Fibroblast of lung (primary cell): ENCODE measurements at regions not wholly inside any gene's neighbourhood (a gene's known extent, or its start where the extent isn't known, plus 50 kb on each side); places are given as distances from the start of the nearest gene placed in this dataset.

Experiments used
- EZH2 ChIP-seq: IDR thresholded peaks from 2 replicates; pipeline ENCODE4 v1.5.1; 2012; ENCODE audit warnings: low read length, control low read depth, mild to moderate bottlenecking; ENCODE audit errors: missing control alignments
- TF ChIP-seq, protein P1 (sequence below), 2 donors: IDR thresholded peaks in 1 of 2; conservative IDR thresholded peaks in 1 of 2; 1 replicate in 1 of 2; 2 replicates in 1 of 2; pipeline ENCODE4 v1.5.1; 2011 to 2012; ENCODE audit warnings: low read length in 2 of 2, control low read depth in 1 of 2, inconsistent platforms in 1 of 2, low read depth in 1 of 2, mild to moderate bottlenecking in 1 of 2

DNA sequence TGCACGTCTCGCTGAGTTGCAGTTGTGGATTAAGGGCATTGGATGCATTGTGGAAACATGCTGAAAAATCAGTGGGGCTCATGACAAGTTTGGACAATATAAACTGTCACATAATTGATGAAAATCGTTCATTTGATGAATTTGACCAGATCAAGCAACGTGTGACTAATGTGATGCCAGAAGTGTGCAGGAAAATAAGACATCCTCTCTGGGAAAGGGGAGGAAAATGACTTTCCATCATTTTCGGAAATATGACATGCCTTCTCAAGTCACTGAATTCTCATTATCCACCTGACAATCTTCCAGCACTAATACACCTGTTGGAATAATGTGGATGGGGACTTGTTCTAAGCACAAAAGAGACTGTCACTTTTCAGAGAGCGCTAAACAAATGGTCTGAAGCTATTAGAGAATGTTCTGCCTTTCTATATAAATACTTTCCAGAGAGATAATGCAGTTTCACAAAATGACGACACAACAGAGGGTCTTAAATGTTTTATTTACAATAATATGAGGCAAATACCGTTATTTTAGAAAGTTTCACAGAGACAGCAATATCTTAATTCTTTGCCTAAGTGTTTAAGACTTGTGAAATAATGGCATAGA is 1741.9 kb upstream of the RAG2 start:
- TF ChIP-seq, protein P1, sequence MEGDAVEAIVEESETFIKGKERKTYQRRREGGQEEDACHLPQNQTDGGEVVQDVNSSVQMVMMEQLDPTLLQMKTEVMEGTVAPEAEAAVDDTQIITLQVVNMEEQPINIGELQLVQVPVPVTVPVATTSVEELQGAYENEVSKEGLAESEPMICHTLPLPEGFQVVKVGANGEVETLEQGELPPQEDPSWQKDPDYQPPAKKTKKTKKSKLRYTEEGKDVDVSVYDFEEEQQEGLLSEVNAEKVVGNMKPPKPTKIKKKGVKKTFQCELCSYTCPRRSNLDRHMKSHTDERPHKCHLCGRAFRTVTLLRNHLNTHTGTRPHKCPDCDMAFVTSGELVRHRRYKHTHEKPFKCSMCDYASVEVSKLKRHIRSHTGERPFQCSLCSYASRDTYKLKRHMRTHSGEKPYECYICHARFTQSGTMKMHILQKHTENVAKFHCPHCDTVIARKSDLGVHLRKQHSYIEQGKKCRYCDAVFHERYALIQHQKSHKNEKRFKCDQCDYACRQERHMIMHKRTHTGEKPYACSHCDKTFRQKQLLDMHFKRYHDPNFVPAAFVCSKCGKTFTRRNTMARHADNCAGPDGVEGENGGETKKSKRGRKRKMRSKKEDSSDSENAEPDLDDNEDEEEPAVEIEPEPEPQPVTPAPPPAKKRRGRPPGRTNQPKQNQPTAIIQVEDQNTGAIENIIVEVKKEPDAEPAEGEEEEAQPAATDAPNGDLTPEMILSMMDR (conservative IDR thresholded peaks at IDR 0.05 in 1 of 2, IDR thresholded peaks at IDR 0.05 in 1 of 2; ENCODE audit: low read depth in 1 of 2, low read length in 2 of 2) = no peak
- no peak for TF ChIP-seq EZH2
